Kidney epithelial cell (primary cell): ENCODE measurements at regions not wholly inside any gene's neighbourhood (a gene's known extent, or its start where the extent isn't known, plus 50 kb on each side); places are given as distances from the start of the nearest gene placed in this dataset.
A peak's percentile ranks its signal among the peaks of the same experiment; 100 is the strongest.

ENCODE experiments used
- DNase-seq: peaks from one replicate; pipeline ENCODE4 v3.0.0-alpha.2; 2010; ENCODE audit warnings: low read depth
- H3K27me3 ChIP-seq: 2 replicates; pipeline ENCODE4 v1.6.0; 2011; ENCODE audit warnings: low read length; ENCODE audit not compliant: control insufficient read depth, insufficient read depth
- H3K36me3 ChIP-seq: 2 replicates; pipeline ENCODE4 v1.5.1; 2011; ENCODE audit warnings: low read length; ENCODE audit not compliant: control insufficient read depth, insufficient read depth
- H3K4me3 ChIP-seq: 2 replicates; pipeline ENCODE4 v1.5.1; 2011; ENCODE audit warnings: low read depth, mild to moderate bottlenecking, control low read depth, low read length
- CTCF ChIP-seq: IDR thresholded peaks from 2 replicates; pipeline ENCODE4 v1.5.1; 2011; ENCODE audit warnings: mild to moderate bottlenecking, moderate library complexity, low read length, control low read depth, inconsistent platforms; ENCODE audit not compliant: insufficient read depth, poor library complexity, severe bottlenecking

GRCh38 chr11:23897453-23898286 lies 599.2 kb upstream of the LUZP2 start:
- H3K4me3 ChIP-seq, result no peak overlapping the region
- H3K27me3 ChIP-seq, result no peaks in the 10 kb centered on the region
- TF ChIP-seq CTCF, result no peak
- peak; percentile 21 for DNase-seq
- H3K36me3 ChIP-seq, result no peaks in the 10 kb centered on the region

- TF ChIP-seq CTCF, result no peak
- Histone ChIP-seq H3K36me3 (no peaks in the 10 kb centered on the region), H3K4me3 (no peak overlapping the region), H3K27me3 (no peaks in the 10 kb centered on the region)
- DNase-seq, result peak; percentile 79
These were observed 593.7 kb upstream of the LUZP2 start for GRCh38 chr11:23903044-23903704.

- DNase-seq, result no peak
These were observed 577.4 kb upstream of the LUZP2 start for GRCh38 chr11:23919455-23919854.

DNA sequence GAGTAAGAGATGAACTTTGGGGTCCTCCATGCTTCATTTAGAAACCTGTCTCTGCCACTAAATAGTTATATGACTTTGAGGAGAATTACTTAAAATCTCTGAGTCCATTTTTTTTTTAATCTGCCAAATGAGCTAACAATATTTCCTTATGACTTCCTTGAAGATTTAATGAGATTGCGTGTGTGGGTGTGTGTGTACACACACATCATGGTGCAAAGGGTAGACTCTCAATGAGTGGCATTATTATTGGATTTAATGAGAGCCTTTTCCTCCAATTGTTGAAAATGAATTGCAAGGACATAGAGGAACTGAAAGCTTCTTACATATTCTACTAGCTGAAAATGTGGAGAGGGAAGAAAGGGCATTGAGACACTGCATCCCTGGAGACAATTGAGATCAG lies 573.5 kb upstream of the LUZP2 start:
- DNase-seq, result no peak
- TF ChIP-seq CTCF, result no peak
- no peaks in the 10 kb centered on the region for H3K36me3 ChIP-seq

More at GRCh38 chr11:23919455-23919854, 577.4 kb upstream of the LUZP2 start:
- Histone ChIP-seq H3K27me3 (no peaks in the 10 kb centered on the region), H3K36me3 (no peaks in the 10 kb centered on the region), H3K4me3 (no peak overlapping the region)
- TF ChIP-seq CTCF, result no peak

DNA sequence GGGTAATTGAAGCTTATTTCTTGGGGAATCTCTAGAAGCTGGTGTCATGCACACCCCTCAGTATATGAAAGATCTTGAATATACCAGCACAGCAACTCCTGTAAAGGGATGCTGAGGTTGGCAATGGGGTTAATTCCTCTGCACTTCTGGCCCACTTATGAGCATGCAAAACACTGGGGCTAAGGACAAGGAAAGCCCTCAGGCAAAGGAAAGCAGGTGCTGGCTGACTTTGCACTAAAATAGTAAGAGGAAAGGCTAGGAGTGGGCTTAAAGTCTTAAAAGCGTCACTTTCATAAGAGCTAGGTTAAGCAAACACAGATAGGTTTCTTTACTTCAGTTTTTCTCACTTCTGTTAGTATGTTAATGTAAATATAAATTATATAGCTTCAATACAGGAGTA lies 572.6 kb upstream of the LUZP2 start:
- DNase-seq, result no peak
- no peak for TF ChIP-seq CTCF
- no peak overlapping the region for H3K4me3 ChIP-seq
- no peaks in the 10 kb centered on the region for H3K36me3 ChIP-seq
- no peaks in the 10 kb centered on the region for H3K27me3 ChIP-seq

More for the DNA sequence above, 573.5 kb upstream of the LUZP2 start:
- Histone ChIP-seq H3K4me3 (no peak overlapping the region), H3K27me3 (no peaks in the 10 kb centered on the region)

GRCh38 chr11:23931443-23931842 lies 565.4 kb upstream of the LUZP2 start:
- TF ChIP-seq CTCF, result no peak
- H3K36me3 ChIP-seq, result no peaks in the 10 kb centered on the region
- DNase-seq, result no peak
- no peak overlapping the region for H3K4me3 ChIP-seq
- H3K27me3 ChIP-seq, result no peaks in the 10 kb centered on the region
